ENCODE measurements at regions not wholly inside any gene's neighbourhood (a gene's known extent, or its start where the extent isn't known, plus 50 kb on each side); places are given as distances from the start of the nearest gene placed in this dataset.

GRCh38 chr18:34506198-34506597, 203.9 kb upstream of the DTNA start:
- peaks cover 10% of the 10 kb centered on the region for H3K9me3 Mint-ChIP-seq
- no peaks in the 10 kb centered on the region for H3K27me3 Mint-ChIP-seq (ENCODE audit: low read depth)

GRCh38 chr18:34509163-34509562, 200.9 kb upstream of the DTNA start:
- Mint-ChIP-seq H3K27me3 (ENCODE audit: low read depth) (peaks cover 3% of the 10 kb centered on the region), H3K4me1 (no peaks in the 10 kb centered on the region), H3K36me3 (ENCODE audit: low read depth) (no peaks in the 10 kb centered on the region), H3K27ac (no peak overlapping the region), H3K9me3 (peaks cover 8% of the 10 kb centered on the region), H3K4me3 (no peak overlapping the region)
- TF ChIP-seq CTCF (IDR thresholded peaks at IDR 0.05; ENCODE audit: unreplicated experiment in 3 of 3), result no peak

More at GRCh38 chr18:34506198-34506597, 203.9 kb upstream of the DTNA start:
- no peaks in the 10 kb centered on the region for H3K4me1 Mint-ChIP-seq
- H3K4me3 Mint-ChIP-seq, result no peak overlapping the region
- no peaks in the 10 kb centered on the region for H3K36me3 Mint-ChIP-seq (ENCODE audit: low read depth)
- H3K27ac Mint-ChIP-seq, result no peak overlapping the region
- no peak for TF ChIP-seq CTCF (IDR thresholded peaks at IDR 0.05; ENCODE audit: unreplicated experiment in 3 of 3)

GRCh38 chr18:34509879-34510586, 200.1 kb upstream of the DTNA start:
- no peak overlapping the region for H3K4me3 Mint-ChIP-seq

GRCh38 chr18:34510926-34511325, 199.2 kb upstream of the DTNA start:
- H3K4me3 Mint-ChIP-seq, result no peak overlapping the region
- H3K9me3 Mint-ChIP-seq, result peaks cover 15% of the 10 kb centered on the region
- H3K4me1 Mint-ChIP-seq, result no peaks in the 10 kb centered on the region
- H3K27ac Mint-ChIP-seq, result no peak overlapping the region
- no peak for TF ChIP-seq CTCF (IDR thresholded peaks at IDR 0.05; ENCODE audit: unreplicated experiment in 3 of 3)
- peaks cover 3% of the 10 kb centered on the region for H3K27me3 Mint-ChIP-seq (ENCODE audit: low read depth)
- H3K36me3 Mint-ChIP-seq (ENCODE audit: low read depth), result no peaks in the 10 kb centered on the region

More at GRCh38 chr18:34509879-34510586, 200.1 kb upstream of the DTNA start:
- no peak overlapping the region for H3K27ac Mint-ChIP-seq
- H3K36me3 Mint-ChIP-seq (ENCODE audit: low read depth), result no peaks in the 10 kb centered on the region
- no peak for TF ChIP-seq CTCF (IDR thresholded peaks at IDR 0.05; ENCODE audit: unreplicated experiment in 3 of 3)
- no peaks in the 10 kb centered on the region for H3K4me1 Mint-ChIP-seq
- peaks cover 8% of the 10 kb centered on the region for H3K9me3 Mint-ChIP-seq
- H3K27me3 Mint-ChIP-seq (ENCODE audit: low read depth), result peaks cover 3% of the 10 kb centered on the region

- Mint-ChIP-seq H3K36me3 (ENCODE audit: low read depth) (no peaks in the 10 kb centered on the region), H3K27ac (no peak overlapping the region)
Observed at GRCh38 chr18:34511435-34511834, 198.7 kb upstream of the DTNA start.

More at GRCh38 chr18:34511435-34511834, 198.7 kb upstream of the DTNA start:
- Mint-ChIP-seq H3K9me3 (peaks cover 19% of the 10 kb centered on the region), H3K27me3 (ENCODE audit: low read depth) (peaks cover 3% of the 10 kb centered on the region), H3K4me1 (no peaks in the 10 kb centered on the region), H3K4me3 (no peak overlapping the region)
- TF ChIP-seq CTCF (IDR thresholded peaks at IDR 0.05; ENCODE audit: unreplicated experiment in 3 of 3), result no peak

Data from nephron (organoid).